Gastroesophageal sphincter (tissue), 4 donors: ENCODE measurements at regions not wholly inside any gene's neighbourhood (a gene's known extent, or its start where the extent isn't known, plus 50 kb on each side); places are given as distances from the start of the nearest gene placed in this dataset.

Experiments used
- ATAC-seq: fragments of 150-250 bp; one replicate; pipeline ENCODE4 v1.9.1; 2016; ENCODE audit warnings: mild to moderate bottlenecking, moderate library complexity
- H3K27ac ChIP-seq, 4 donors: fragments of 200-600 bp; sonication (generic) in 3 of 4; 1 replicate in 3 of 4; 2 replicates in 1 of 4; pipeline ENCODE4 v1.5.1; 2016 to 2019
- H3K27me3 ChIP-seq: fragments of 200-600 bp; sonication (generic); one replicate; pipeline ENCODE4 v1.5.1; 2019
- H3K36me3 ChIP-seq, 2 donors: fragments of 200-600 bp; sonication (generic); one replicate each; pipeline ENCODE4 v1.5.1; 2019; ENCODE audit warnings: control low read depth in 1 of 2
- H3K4me1 ChIP-seq, 3 donors: fragments of 200-600 bp; sonication (generic); 1 replicate in 2 of 3; 2 replicates in 1 of 3; pipeline ENCODE4 v1.5.1; 2016 to 2019; ENCODE audit warnings: control low read depth in 2 of 3
- H3K4me3 ChIP-seq, 2 donors: fragments of 200-600 bp; sonication (generic); one replicate each; pipeline ENCODE4 v1.5.1; 2019; ENCODE audit warnings: mild to moderate bottlenecking in 1 of 2, moderate library complexity in 1 of 2
- H3K9me3 ChIP-seq, 3 donors: fragments of 200-600 bp; sonication (generic); one replicate each; pipeline ENCODE4 v1.5.1; 2017 to 2019; ENCODE audit warnings: control low read depth in 2 of 3
- CTCF ChIP-seq, 4 experiments: fragments of 200-600 bp in 2 of 4; fragments of 450-650 bp in 2 of 4; sonication (generic) in 1 of 4; IDR thresholded peaks; one replicate each; pipeline ENCODE4 v1.5.1; 2017 to 2019; ENCODE audit warnings: antibody characterized with exemption in 4 of 4, mild to moderate bottlenecking in 2 of 4, moderate library complexity in 2 of 4
- EP300 ChIP-seq: sonication (generic); formaldehyde crosslinking; IDR thresholded peaks from one replicate; pipeline ENCODE4 v1.6.1; 2017; ENCODE audit warnings: antibody characterized with exemption, mild to moderate bottlenecking
- POLR2A ChIP-seq, 2 donors: fragments of 450-650 bp; IDR thresholded peaks; one replicate each; pipeline ENCODE4 v1.6.1; 2017; ENCODE audit warnings: antibody characterized with exemption in 2 of 2, mild to moderate bottlenecking in 2 of 2, moderate library complexity in 1 of 2
- POLR2AphosphoS5 ChIP-seq: sonication (generic); formaldehyde crosslinking; IDR thresholded peaks from one replicate; pipeline ENCODE4 v1.6.1; 2017; ENCODE audit warnings: antibody characterized with exemption
- WGBS, 2 donors: methylation state at CpG; one replicate each; pipeline ENCODE4 v1.1.5; 2018; ENCODE audit warnings: low coverage in 1 of 2; 5-methylcytosine and 5-hydroxymethylcytosine counted together

- Histone ChIP-seq H3K4me3 (no peak overlapping the region), H3K27ac (no peak overlapping the region), H3K36me3 (no peaks in the 10 kb centered on the region), H3K27me3 (no peaks in the 10 kb centered on the region), H3K9me3 (no peaks in the 10 kb centered on the region), H3K4me1 (no peaks in the 10 kb centered on the region)
- TF ChIP-seq POLR2AphosphoS5 (no peak), EP300 (no peak), CTCF (IDR thresholded peaks at IDR 0.05) (no peak), POLR2A (IDR thresholded peaks at IDR 0.05) (no peak)
- no peak for ATAC-seq
These were observed 352.6 kb upstream of the TRPC7 start for GRCh38 chr5:136717917-136718316.

DNA sequence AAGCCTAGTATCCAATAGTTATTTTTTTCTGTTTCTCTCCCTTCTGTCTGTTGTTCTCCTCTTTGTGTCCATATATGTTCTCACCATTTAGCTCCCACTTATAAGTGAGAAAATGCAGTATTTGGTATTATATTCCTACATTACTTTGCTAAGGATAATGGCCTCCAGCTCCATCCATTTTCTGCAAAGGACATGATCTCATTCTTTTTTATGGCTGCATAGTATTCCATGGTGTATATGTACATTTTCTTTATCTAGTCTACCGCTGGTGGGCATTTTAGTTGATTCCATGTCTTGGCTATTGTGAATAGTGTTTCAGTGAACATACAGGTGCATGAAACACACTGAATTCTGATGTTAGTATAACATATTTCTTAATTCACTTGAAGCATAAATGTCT, 348.9 kb upstream of the TRPC7 start:
- Histone ChIP-seq H3K9me3 (no peaks in the 10 kb centered on the region), H3K27ac (no peak overlapping the region), H3K4me1 (no peaks in the 10 kb centered on the region), H3K36me3 (no peaks in the 10 kb centered on the region), H3K4me3 (no peak overlapping the region), H3K27me3 (no peaks in the 10 kb centered on the region)
- WGBS, 2 donors: 100% methylated on average over 1 of the region's 1 CpG; no CpG with 5 or more reads in 1 of the 2 donors
- ATAC-seq: no peak
- TF ChIP-seq EP300 (no peak), POLR2A (IDR thresholded peaks at IDR 0.05) (no peak), POLR2AphosphoS5 (no peak), CTCF (IDR thresholded peaks at IDR 0.05) (no peak)

GRCh38 chr5:136712628-136713027, 347.3 kb upstream of the TRPC7 start:
- TF ChIP-seq POLR2AphosphoS5 (no peak), CTCF (IDR thresholded peaks at IDR 0.05) (no peak), EP300 (no peak), POLR2A (IDR thresholded peaks at IDR 0.05) (no peak)
- ATAC-seq: no peak
- no peak overlapping the region for H3K4me3 ChIP-seq
- no peaks in the 10 kb centered on the region for H3K4me1 ChIP-seq
- H3K27ac ChIP-seq: no peak overlapping the region
- H3K36me3 ChIP-seq: no peaks in the 10 kb centered on the region
- H3K9me3 ChIP-seq: no peaks in the 10 kb centered on the region
- no peaks in the 10 kb centered on the region for H3K27me3 ChIP-seq

- no peak overlapping the region for H3K27ac ChIP-seq
- H3K27me3 ChIP-seq: no peaks in the 10 kb centered on the region
- TF ChIP-seq POLR2AphosphoS5 (no peak), CTCF (IDR thresholded peaks at IDR 0.05) (no peak), EP300 (no peak), POLR2A (IDR thresholded peaks at IDR 0.05) (no peak)
- H3K36me3 ChIP-seq: no peaks in the 10 kb centered on the region
- H3K4me3 ChIP-seq: no peak overlapping the region
- WGBS, 2 donors: 89 to 90% methylated on average over 3 of the region's 3 CpGs
- H3K9me3 ChIP-seq: no peaks in the 10 kb centered on the region
- ATAC-seq: no peak
- H3K4me1 ChIP-seq: no peaks in the 10 kb centered on the region
These were observed 345.5 kb upstream of the TRPC7 start for GRCh38 chr5:136710834-136711233.

DNA sequence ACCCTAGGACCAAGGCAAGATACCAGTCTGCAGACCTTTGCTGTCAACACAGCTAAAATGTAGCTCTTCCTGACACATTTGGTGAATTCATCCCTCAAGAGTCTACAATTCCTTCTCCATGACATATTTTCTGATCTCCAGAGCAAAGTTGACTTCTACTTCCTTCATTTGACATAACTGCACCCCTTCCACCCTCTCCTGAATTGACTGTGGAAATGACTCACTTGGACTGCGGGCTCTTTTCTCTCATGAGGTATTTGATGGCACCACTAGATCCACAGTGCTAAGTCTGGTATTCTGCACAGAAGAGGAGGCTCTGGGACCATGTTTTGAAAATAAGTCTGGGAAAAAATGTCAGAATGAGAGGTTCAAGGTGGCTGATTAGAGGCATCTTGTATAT, 338.4 kb upstream of the TRPC7 start:
- no CpG with 5 or more reads among the region's 1 CpG for WGBS, 2 donors
- TF ChIP-seq EP300 (no peak), CTCF (IDR thresholded peaks at IDR 0.05) (no peak), POLR2AphosphoS5 (no peak), POLR2A (IDR thresholded peaks at IDR 0.05) (no peak)
- H3K4me1 ChIP-seq: no peaks in the 10 kb centered on the region
- H3K4me3 ChIP-seq: no peak overlapping the region
- H3K27ac ChIP-seq: no peak overlapping the region
- no peaks in the 10 kb centered on the region for H3K36me3 ChIP-seq
- ATAC-seq: no peak
- peaks cover 4% of the 10 kb centered on the region for H3K27me3 ChIP-seq
- H3K9me3 ChIP-seq: no peaks in the 10 kb centered on the region
